ENCODE measurements at regions not wholly inside any gene's neighbourhood (a gene's known extent, or its start where the extent isn't known, plus 50 kb on each side); places are given as distances from the start of the nearest gene placed in this dataset.
"Not testable (repeated sequence)": the region's sequence is repeated elsewhere in the genome, so short reads cannot be mapped to it uniquely, and the experiment has no call there.

DNA sequence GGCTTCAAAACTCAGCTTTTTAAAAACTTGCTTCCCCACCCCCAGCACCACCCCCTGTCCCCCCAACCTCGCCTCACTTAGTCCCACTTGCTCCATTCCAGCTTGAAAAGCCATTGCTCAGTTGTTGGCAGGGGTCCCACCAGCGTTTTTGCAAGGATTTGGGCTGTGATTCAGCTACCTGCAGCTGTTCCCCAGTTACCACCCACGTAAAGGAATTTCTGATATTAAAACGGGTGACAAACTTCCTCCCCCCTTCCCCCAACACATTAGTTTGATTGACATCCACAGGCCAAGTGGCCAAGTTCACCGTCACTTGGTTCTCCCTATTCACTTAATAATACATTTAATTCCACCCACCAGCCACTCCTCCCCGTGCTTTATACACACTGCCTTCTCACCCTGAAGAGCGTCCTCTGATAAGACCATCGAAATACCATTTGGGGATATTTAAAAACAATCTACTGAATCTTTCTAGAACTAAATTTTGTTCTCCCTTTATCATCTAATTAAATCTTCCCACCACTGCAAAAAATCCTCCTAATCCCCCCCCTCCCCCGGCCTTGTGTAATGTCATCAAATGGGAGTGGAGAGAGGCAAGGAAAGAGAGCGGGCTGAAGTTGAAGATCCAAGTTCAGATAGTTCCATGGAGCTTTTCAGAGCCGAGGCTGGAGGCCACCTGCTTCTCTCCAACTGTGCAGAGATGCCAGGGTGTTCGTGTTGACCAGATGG lies 55.1 kb downstream of the SOX9 start:
- no peak for DNase-seq (ENCODE audit: low read depth in 2 of 2)

GRCh38 chr17:72176516-72176851 lies 55.7 kb downstream of the SOX9 start:
- no peak for DNase-seq (ENCODE audit: low read depth in 2 of 2)

DNA sequence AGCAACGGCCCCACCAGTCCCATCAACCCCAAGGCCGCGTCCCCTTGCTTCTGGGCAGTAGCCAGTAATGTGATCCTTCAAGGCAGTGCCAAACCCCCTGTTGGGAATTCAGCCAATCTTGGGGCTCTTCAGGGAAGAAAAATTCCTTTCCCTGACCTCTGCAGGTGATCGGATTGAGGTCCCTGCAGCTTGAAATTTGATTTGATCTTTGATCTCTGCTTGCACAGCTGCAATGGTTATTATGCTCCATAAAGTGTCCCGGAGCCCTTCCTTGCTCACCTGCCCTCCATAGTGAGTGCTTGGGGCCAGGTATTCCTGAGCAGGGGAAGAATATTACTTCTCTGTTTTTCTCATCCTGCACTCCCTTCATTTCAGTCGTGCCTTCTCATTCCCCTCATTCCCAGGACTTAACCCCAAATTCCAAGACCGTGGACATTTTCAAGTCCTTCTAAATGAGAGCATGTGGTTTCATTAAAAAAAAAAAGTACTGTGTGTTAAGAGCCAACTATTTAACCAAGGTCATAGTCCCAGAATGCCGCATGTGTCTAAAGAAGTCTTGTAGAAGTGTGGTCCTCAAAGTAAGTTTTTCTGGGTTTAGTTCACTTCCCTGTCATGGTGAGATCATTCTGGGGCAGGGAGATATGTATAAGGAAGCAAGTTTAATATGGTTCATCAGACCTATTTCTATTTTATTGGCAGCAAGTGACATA lies 56.3 kb downstream of the SOX9 start:
- DNase-seq (ENCODE audit: low read depth in 2 of 2), result no peak

DNA sequence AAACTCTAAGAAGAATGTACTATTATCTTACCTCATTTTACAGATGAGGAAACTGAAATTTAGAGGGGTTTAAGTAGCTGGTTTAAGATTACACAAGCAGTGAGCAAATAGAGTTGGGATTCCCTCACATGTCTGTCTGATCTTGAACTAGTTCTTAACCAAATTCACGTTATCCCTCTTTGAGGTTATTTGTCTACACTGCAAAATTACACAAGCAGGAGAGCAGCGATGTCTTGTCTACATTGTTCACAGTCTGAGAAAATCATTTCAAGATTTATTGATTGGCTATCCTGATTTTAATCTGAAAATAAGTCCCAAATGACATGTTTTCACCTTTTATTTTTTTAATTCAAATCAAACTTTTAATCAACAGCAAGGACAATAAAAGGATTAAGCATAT lies 56.9 kb downstream of the SOX9 start:
- DNase-seq (ENCODE audit: low read depth in 2 of 2), result no peak

DNA sequence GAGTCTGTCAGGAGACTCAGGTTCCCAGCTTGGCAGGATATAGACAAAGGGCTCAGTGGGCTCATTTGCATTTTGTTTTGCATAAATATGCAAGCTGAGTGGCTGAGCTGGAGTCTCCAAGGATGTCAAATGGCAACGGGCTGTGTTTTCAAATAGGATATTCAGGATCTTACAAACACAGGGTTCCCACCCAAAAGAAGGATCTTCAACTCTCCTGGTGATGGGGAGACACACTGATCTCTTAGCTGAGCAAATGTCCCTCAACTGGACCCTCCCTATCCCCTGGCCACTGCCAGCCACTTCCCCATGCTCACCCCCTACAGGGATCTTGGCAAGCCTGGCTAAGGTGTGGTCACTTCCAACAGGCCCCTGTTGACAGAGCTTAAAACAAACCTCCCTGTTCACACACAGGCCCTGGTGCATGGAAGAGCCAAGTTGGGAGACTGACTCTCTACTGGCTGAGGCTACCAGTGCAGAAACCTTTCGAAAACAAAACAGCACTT lies 61.6 kb downstream of the SOX9 start:
- no peak for DNase-seq (ENCODE audit: low read depth in 2 of 2)

DNA sequence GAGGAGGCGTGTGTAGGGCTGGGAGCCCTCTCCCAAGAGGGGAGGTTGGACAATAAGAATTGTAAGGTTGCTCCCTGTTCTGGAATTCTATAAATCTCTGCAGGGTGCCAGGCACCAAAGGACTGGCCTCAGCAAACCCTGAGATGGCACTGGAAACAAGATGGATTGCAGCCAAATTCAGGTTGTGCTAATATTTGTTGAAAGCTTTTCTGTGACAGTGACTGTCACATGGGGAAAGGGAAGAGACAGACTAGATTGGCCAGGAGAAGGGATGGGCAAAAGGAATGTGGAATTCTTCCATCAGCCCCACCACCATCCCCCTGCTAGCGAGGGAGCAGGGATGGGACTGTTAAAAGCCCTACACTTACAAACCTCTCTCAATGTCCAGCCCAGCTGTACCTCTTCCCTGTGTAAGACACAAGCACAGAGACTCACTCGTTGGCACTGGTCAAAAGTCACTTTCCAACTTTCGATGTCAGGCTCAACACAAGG lies 62.4 kb downstream of the SOX9 start:
- no peak for DNase-seq (ENCODE audit: low read depth in 2 of 2)

DNA sequence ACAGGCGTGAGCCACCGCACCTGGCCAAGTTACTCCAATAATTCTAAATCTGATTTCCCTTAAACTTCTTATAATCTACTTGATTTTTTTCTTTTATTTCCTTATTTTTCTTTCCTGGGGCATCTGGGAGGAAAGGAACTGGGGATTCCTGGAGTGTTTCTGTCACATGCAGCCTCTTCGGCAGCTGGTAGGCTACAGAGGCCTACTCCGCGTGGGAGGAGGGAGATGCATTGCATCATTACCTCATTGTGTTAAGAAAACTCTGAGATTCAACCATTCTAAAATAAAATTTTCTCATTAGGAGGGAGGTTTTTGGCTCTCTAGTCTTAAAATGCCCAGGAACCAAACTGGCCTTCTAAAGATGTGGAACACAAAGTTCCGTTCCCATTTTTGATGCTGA lies 64.0 kb downstream of the SOX9 start:
- no peak for DNase-seq (ENCODE audit: low read depth in 2 of 2)

GRCh38 chr17:72185564-72185963 lies 64.7 kb downstream of the SOX9 start:
- DNase-seq (ENCODE audit: low read depth in 2 of 2), result no peak

- DNase-seq (ENCODE audit: low read depth in 2 of 2), result no peak
Observed at GRCh38 chr17:72187556-72187955, 66.7 kb downstream of the SOX9 start.

GRCh38 chr17:72188801-72189200 lies 68.0 kb downstream of the SOX9 start:
- DNase-seq (ENCODE audit: low read depth in 2 of 2), result no peak

DNA sequence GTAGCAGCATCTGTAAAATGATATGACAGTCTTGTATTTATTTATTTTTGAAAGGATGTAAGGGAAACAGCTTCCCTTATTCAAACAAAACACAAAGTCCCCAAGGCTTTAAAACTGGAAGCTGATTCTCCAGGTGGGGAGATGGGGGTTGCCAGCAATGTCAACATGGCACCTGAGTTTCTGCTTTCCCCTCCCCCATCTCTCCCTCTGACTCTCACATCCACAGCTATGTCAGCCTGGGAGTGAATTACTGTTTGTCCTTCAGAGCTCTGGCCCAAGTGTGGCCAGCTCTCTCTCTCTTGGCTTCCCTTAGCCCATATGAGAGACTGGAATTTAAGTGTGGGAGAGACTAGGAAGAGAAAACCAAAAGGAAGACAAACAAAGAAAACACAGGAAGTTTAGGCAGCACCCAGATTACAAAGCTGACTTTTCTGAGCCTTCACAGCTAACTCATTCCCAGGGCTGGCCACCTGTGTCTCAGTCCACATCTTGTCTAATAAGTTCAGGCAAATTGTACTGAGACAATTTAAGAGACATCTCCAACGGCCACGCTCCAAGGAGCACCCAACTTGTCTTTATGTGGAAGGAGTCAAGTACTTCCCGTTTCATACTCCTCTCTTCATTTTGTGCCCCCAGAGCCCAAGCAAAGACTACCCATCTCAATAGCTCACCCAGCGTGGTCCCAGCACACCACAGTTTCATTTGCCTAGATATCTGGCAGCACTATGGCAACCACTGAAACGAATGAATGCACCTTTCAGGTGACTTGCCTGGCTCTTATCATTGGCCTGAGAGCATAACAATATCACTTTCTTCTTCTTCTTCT lies 69.2 kb downstream of the SOX9 start:
- DNase-seq (ENCODE audit: low read depth in 2 of 2), result no peak

GRCh38 chr17:72191356-72191755 lies 70.5 kb downstream of the SOX9 start:
- no peak for DNase-seq (ENCODE audit: low read depth in 2 of 2)

- DNase-seq (ENCODE audit: low read depth in 2 of 2), result no peak
Observed at GRCh38 chr17:72191921-72192799, 71.3 kb downstream of the SOX9 start.

GRCh38 chr17:72192800-72193192 lies 72.0 kb downstream of the SOX9 start:
- DNase-seq (ENCODE audit: low read depth in 2 of 2), result no peak

GRCh38 chr17:72193391-72194106 lies 72.7 kb downstream of the SOX9 start:
- DNase-seq (ENCODE audit: low read depth in 2 of 2), result no peak

DNA sequence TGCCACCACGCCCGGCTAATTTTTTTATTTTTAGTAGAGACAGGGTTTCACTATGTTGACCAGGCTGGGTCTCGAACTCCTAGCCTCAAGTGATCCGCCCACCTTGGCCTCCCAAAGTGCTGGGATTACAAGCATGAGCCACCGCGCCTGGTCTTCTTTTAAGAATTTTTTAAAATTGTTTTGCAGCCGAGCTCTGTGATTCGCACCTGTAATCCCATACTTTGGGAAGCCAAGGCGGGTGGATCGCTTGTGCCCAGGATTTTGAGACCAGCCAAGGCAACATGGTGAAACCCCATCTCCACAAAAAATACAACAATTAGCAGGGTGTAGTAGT lies 73.3 kb downstream of the SOX9 start:
- not testable (repeated sequence) for DNase-seq (ENCODE audit: low read depth in 2 of 2)

DNA sequence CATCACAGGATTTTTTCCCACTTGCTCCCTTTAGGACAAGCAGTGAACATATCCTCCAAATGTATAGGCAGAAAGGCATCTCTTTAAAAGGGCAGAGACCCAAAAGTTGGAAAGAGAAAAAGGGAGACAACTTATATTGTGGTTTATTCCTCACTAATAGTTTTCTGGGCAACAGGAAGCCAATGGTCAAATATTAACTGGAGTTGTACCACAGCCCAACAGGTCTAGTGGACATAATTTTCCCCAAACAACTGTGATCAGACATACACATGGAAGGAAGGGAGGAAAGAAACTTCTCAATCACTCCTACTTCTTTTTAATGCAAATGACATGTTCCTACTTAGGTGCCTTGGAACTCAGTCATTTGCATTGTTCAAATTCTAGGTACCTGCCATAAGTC lies 78.4 kb downstream of the SOX9 start:
- no peak for DNase-seq (ENCODE audit: low read depth in 2 of 2)

DNA sequence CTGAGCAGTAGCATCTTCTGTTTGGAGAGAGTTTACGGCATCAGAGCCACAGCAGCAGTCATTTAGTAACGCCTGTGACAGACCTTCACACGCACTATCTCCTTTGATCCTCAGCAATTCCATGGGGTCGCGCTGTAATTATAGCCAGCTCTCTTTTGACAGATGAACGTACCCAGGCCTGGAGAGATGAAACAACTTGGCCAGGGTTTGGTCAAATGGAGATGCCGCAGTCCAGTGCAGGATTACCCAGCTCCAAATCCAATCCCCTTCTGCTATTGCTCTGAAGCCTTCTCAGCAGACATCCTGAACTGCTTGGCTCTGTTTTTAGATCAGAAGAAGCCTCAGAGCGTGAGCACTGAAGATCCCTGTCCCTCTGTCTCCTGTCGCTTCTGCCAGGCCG lies 83.9 kb downstream of the SOX9 start:
- no peak for DNase-seq (ENCODE audit: low read depth in 2 of 2)

GRCh38 chr17:72205357-72205756 lies 84.5 kb downstream of the SOX9 start:
- DNase-seq (ENCODE audit: low read depth in 2 of 2), result no peak

DNA sequence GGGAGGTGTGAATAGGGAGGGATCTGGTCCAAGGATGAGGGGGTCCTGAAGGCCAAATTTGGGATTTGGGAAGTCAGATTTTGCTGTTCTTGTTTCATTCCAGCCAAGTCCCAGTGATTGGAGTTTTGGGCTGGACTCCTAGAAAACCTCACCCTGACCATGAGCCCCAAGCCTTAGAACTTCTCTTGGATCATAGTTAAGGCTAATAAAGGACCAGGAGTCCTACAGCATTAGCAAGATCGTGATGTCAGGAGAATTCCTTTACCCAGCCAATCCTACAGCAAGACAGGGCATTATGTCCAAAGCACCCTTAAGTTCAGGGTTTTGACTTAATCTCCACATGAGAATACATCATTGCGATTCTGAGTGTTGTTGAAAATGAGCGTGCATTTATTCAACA lies 85.0 kb downstream of the SOX9 start:
- no peak for DNase-seq (ENCODE audit: low read depth in 2 of 2)

GRCh38 chr17:72206376-72206775 lies 85.6 kb downstream of the SOX9 start:
- no peak for DNase-seq (ENCODE audit: low read depth in 2 of 2)

Data from stimulated activated CD8-positive, alpha-beta memory T cell treated with anti-CD3 and anti-CD28 coated beads, Interleukin-2, amount 100 ng/mL, for 48 hours (primary cell).